ENCODE measurements at regions not wholly inside any gene's neighbourhood (a gene's known extent, or its start where the extent isn't known, plus 50 kb on each side); places are given as distances from the start of the nearest gene placed in this dataset.

DNA sequence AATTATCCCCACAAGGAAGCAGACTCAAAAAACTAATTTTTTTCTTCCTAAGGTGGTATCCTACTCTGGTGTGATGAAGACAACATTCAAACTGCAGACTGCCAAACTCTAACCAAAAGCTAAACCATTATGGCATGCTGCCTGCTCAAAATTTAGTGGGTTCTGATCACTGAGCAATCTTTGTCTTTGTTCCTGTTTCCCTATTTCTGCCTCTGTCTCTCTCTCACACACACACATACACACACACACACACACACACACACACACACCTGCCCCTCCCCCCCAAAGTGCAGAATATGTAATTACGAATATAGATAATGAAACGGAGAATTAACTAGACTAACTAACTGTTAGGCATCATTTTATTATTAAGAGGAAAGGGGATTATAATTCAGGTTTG, 1278.6 kb downstream of the PCDH7 start:
- TF ChIP-seq, protein P1, sequence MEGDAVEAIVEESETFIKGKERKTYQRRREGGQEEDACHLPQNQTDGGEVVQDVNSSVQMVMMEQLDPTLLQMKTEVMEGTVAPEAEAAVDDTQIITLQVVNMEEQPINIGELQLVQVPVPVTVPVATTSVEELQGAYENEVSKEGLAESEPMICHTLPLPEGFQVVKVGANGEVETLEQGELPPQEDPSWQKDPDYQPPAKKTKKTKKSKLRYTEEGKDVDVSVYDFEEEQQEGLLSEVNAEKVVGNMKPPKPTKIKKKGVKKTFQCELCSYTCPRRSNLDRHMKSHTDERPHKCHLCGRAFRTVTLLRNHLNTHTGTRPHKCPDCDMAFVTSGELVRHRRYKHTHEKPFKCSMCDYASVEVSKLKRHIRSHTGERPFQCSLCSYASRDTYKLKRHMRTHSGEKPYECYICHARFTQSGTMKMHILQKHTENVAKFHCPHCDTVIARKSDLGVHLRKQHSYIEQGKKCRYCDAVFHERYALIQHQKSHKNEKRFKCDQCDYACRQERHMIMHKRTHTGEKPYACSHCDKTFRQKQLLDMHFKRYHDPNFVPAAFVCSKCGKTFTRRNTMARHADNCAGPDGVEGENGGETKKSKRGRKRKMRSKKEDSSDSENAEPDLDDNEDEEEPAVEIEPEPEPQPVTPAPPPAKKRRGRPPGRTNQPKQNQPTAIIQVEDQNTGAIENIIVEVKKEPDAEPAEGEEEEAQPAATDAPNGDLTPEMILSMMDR (IDR thresholded peaks at IDR 0.05; ENCODE audit: insufficient read depth in 1 of 2, low read depth in 1 of 2, low read length in 1 of 2, severe bottlenecking in 1 of 2, unreplicated experiment in 1 of 2): no peak
- Histone ChIP-seq H3K27me3 (replicated peaks; ENCODE audit: control insufficient read depth, insufficient read depth, low read length) (no peaks in the 10 kb centered on the region), H3K4me1 (peaks cover 13% of the 10 kb centered on the region), H3K9me3 (no peaks in the 10 kb centered on the region), H3K4me3 (ENCODE audit: low read depth, low read length) (no peak overlapping the region), H3K36me3 (ENCODE audit: control insufficient read depth, insufficient read depth, low read length) (no peaks in the 10 kb centered on the region)
- intact Hi-C loops (cut with micrococcal nuclease; ENCODE audit: unreplicated experiment): no loop called here
- no TSS peak for BruUV-seq (replicated peaks)
- ChIA-PET POLR2A (no interaction called here), CTCF (no interaction called here)
- no peak for DNase-seq
- Mint-ChIP-seq H3K9me3 (ENCODE audit: unreplicated experiment) (no peaks in the 10 kb centered on the region), H3K27ac (ENCODE audit: unreplicated experiment) (no peak overlapping the region), H3K27me3 (ENCODE audit: insufficient read depth, unreplicated experiment) (no peaks in the 10 kb centered on the region), H3K36me3 (ENCODE audit: insufficient read depth, unreplicated experiment) (peaks cover 5% of the 10 kb centered on the region), H3K4me3 (ENCODE audit: unreplicated experiment) (no peak overlapping the region), H3K4me1 (ENCODE audit: low read depth, unreplicated experiment) (peaks cover 6% of the 10 kb centered on the region)

DNA sequence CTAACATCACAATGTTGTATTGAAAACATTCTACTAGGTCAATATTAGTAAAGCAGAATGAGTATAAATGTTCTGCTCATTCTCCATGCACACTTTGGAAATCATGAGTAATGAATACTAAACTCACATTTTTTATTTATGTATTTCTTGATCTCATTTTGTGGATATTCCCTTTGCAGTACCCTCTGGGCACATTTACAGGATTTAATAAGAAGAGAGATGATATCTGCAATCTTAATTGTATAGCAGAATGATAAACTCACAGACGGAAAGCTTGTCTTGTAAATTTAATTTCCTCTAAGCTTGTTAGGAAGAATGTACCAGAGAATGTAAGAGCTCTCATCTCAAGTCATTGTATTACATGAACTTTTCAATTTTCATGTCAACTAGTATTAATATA, 1279.7 kb downstream of the PCDH7 start:
- ChIA-PET CTCF (no interaction called here), POLR2A (no interaction called here)
- Histone ChIP-seq H3K9me3 (no peaks in the 10 kb centered on the region), H3K4me3 (ENCODE audit: low read depth, low read length) (no peak overlapping the region), H3K4me1 (peaks cover 13% of the 10 kb centered on the region), H3K27me3 (replicated peaks; ENCODE audit: control insufficient read depth, insufficient read depth, low read length) (no peaks in the 10 kb centered on the region), H3K36me3 (ENCODE audit: control insufficient read depth, insufficient read depth, low read length) (no peaks in the 10 kb centered on the region)
- Mint-ChIP-seq H3K9me3 (ENCODE audit: unreplicated experiment) (no peaks in the 10 kb centered on the region), H3K27ac (ENCODE audit: unreplicated experiment) (no peak overlapping the region), H3K4me3 (ENCODE audit: unreplicated experiment) (no peak overlapping the region), H3K27me3 (ENCODE audit: insufficient read depth, unreplicated experiment) (no peaks in the 10 kb centered on the region), H3K36me3 (ENCODE audit: insufficient read depth, unreplicated experiment) (no peaks in the 10 kb centered on the region), H3K4me1 (ENCODE audit: low read depth, unreplicated experiment) (peaks cover 6% of the 10 kb centered on the region)
- intact Hi-C loops (cut with micrococcal nuclease; ENCODE audit: unreplicated experiment): no loop called here
- BruUV-seq (replicated peaks): no TSS peak
- DNase-seq: no peak
- TF ChIP-seq, protein P1 (IDR thresholded peaks at IDR 0.05; ENCODE audit: insufficient read depth in 1 of 2, low read depth in 1 of 2, low read length in 1 of 2, severe bottlenecking in 1 of 2, unreplicated experiment in 1 of 2): no peak

DNA sequence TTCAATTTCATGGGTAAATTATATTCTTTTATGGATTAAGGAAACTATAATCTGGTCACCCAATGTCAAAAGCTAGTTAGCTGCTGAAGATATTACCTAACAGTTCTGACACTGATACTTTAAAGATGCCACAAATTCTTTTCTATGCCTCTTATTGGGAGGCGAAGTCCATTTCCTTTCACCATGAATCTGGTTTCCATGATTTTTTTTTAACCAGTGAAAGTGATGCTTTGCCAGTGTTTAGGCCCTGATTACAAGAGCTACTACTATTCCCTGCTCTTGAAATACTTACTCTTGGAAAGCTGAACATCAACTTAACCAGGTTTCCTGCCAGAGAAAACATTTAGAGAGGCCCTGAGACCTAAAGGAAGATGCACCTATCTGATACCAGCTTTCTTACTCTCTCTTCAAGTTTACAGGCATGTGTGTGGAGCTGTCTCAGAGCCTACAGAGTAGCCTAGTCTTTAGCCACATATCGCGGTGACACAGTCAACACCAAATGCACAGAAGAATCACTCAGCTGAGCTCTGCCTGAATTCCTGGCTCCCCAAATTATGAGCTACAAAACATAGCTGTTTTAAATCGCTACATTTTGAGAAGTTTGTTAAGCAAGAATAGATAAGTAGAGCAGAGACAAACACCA, 1280.8 kb downstream of the PCDH7 start:
- Histone ChIP-seq H3K9me3 (no peaks in the 10 kb centered on the region), H3K4me1 (peaks cover 13% of the 10 kb centered on the region), H3K36me3 (ENCODE audit: control insufficient read depth, insufficient read depth, low read length) (no peaks in the 10 kb centered on the region), H3K4me3 (ENCODE audit: low read depth, low read length) (no peak overlapping the region), H3K27me3 (replicated peaks; ENCODE audit: control insufficient read depth, insufficient read depth, low read length) (no peaks in the 10 kb centered on the region)
- Mint-ChIP-seq H3K4me1 (ENCODE audit: low read depth, unreplicated experiment) (peaks cover 11% of the 10 kb centered on the region), H3K9me3 (ENCODE audit: unreplicated experiment) (peaks cover 8% of the 10 kb centered on the region), H3K27me3 (ENCODE audit: insufficient read depth, unreplicated experiment) (no peaks in the 10 kb centered on the region), H3K36me3 (ENCODE audit: insufficient read depth, unreplicated experiment) (no peaks in the 10 kb centered on the region), H3K4me3 (ENCODE audit: unreplicated experiment) (no peak overlapping the region), H3K27ac (ENCODE audit: unreplicated experiment) (no peak overlapping the region)
- BruUV-seq (replicated peaks): no TSS peak
- intact Hi-C loops (cut with micrococcal nuclease; ENCODE audit: unreplicated experiment): no loop called here
- ChIA-PET POLR2A (no interaction called here), CTCF (no interaction called here)
- DNase-seq: no peak
- TF ChIP-seq, protein P1 (IDR thresholded peaks at IDR 0.05; ENCODE audit: insufficient read depth in 1 of 2, low read depth in 1 of 2, low read length in 1 of 2, severe bottlenecking in 1 of 2, unreplicated experiment in 1 of 2): no peak

All from Caco-2 (cell line).